ENCODE measurements at regions not wholly inside any gene's neighbourhood (a gene's known extent, or its start where the extent isn't known, plus 50 kb on each side); places are given as distances from the start of the nearest gene placed in this dataset.

GRCh38 chr6:153927867-153928266 lies 111.2 kb upstream of the OPRM1 start:
- no peaks in the 10 kb centered on the region for H3K4me1 ChIP-seq
- H3K36me3 ChIP-seq: no peaks in the 10 kb centered on the region
- TF ChIP-seq EP300 (IDR thresholded peaks at IDR 0.05): no peak
- no peak for TF ChIP-seq CTCF (IDR thresholded peaks at IDR 0.05)
- TF ChIP-seq POLR2A (IDR thresholded peaks at IDR 0.05): no peak
- TF ChIP-seq POLR2AphosphoS5 (IDR thresholded peaks at IDR 0.05): no peak
- H3K4me3 ChIP-seq: no peak overlapping the region
- no peaks in the 10 kb centered on the region for H3K27me3 ChIP-seq
- intact Hi-C loops (cut with DNase I): no loop called here
- WGBS, 2 donors: 93% methylated on average over 1 of the region's 1 CpG
- H3K9me3 ChIP-seq: no peaks in the 10 kb centered on the region
- no peak overlapping the region for H3K27ac ChIP-seq
- no peak for DNase-seq

GRCh38 chr6:153898360-153899059 lies 140.5 kb upstream of the OPRM1 start:
- 15 to 59% methylated on average over 8 of the region's 8 CpGs for WGBS, 2 donors
- H3K9me3 ChIP-seq: no peaks in the 10 kb centered on the region
- no peak overlapping the region for H3K4me3 ChIP-seq
- H3K27ac ChIP-seq: no peak overlapping the region
- H3K27me3 ChIP-seq: no peaks in the 10 kb centered on the region
- H3K36me3 ChIP-seq: no peaks in the 10 kb centered on the region
- H3K4me1 ChIP-seq: no peaks in the 10 kb centered on the region
- TF ChIP-seq POLR2A (IDR thresholded peaks at IDR 0.05) (no peak), EP300 (IDR thresholded peaks at IDR 0.05) (no peak), POLR2AphosphoS5 (IDR thresholded peaks at IDR 0.05) (no peak)
- intact Hi-C loops (cut with DNase I): no loop called here
- DNase-seq: no peak

- intact Hi-C loops (cut with DNase I): no loop called here
- Histone ChIP-seq H3K27me3 (no peaks in the 10 kb centered on the region), H3K36me3 (no peaks in the 10 kb centered on the region), H3K4me1 (no peaks in the 10 kb centered on the region), H3K9me3 (no peaks in the 10 kb centered on the region), H3K27ac (no peak overlapping the region), H3K4me3 (no peak overlapping the region)
- TF ChIP-seq CTCF (IDR thresholded peaks at IDR 0.05) (no peak), EP300 (IDR thresholded peaks at IDR 0.05) (no peak), POLR2AphosphoS5 (IDR thresholded peaks at IDR 0.05) (no peak), POLR2A (IDR thresholded peaks at IDR 0.05) (no peak)
- no peak for DNase-seq
Observed at GRCh38 chr6:153882411-153882810, 156.6 kb upstream of the OPRM1 start.

GRCh38 chr6:153873541-153873940 lies 165.5 kb upstream of the OPRM1 start:
- 77 to 85% methylated on average over 3 of the region's 3 CpGs for WGBS, 2 donors
- no peaks in the 10 kb centered on the region for H3K27me3 ChIP-seq
- H3K9me3 ChIP-seq: no peaks in the 10 kb centered on the region
- intact Hi-C loops (cut with DNase I): no loop called here
- DNase-seq: no peak
- H3K4me3 ChIP-seq: no peak overlapping the region
- H3K27ac ChIP-seq: no peak overlapping the region
- no peaks in the 10 kb centered on the region for H3K4me1 ChIP-seq
- no peaks in the 10 kb centered on the region for H3K36me3 ChIP-seq
- no peak for TF ChIP-seq POLR2AphosphoS5 (IDR thresholded peaks at IDR 0.05)
- TF ChIP-seq EP300 (IDR thresholded peaks at IDR 0.05): no peak
- TF ChIP-seq POLR2A (IDR thresholded peaks at IDR 0.05): no peak
- no peak for TF ChIP-seq CTCF (IDR thresholded peaks at IDR 0.05)

GRCh38 chr6:153872946-153873345 lies 166.1 kb upstream of the OPRM1 start:
- Histone ChIP-seq H3K4me1 (no peaks in the 10 kb centered on the region), H3K9me3 (no peaks in the 10 kb centered on the region), H3K27ac (no peak overlapping the region), H3K36me3 (no peaks in the 10 kb centered on the region), H3K4me3 (no peak overlapping the region), H3K27me3 (no peaks in the 10 kb centered on the region)
- no peak for DNase-seq
- WGBS, 2 donors: 88 to 90% methylated on average over 2 of the region's 2 CpGs
- TF ChIP-seq EP300 (IDR thresholded peaks at IDR 0.05): no peak
- TF ChIP-seq POLR2AphosphoS5 (IDR thresholded peaks at IDR 0.05): no peak
- TF ChIP-seq POLR2A (IDR thresholded peaks at IDR 0.05): no peak
- no peak for TF ChIP-seq CTCF (IDR thresholded peaks at IDR 0.05)
- intact Hi-C loops (cut with DNase I): no loop called here
